WERI-Rb-1 (cell line): ENCODE measurements at regions not wholly inside any gene's neighbourhood (a gene's known extent, or its start where the extent isn't known, plus 50 kb on each side); places are given as distances from the start of the nearest gene placed in this dataset.

Experiments used
- DNase-seq: peaks from one replicate; pipeline ENCODE4 v3.0.0-alpha.2; 2020
- H3K27ac ChIP-seq: fragments of 250-450 bp; sonication (Bioruptor Pico); 2 replicates; pipeline ENCODE4 v1.5.1; 2020; ENCODE audit warnings: mild to moderate bottlenecking, moderate library complexity
- H3K27me3 ChIP-seq: fragments of 250-450 bp; sonication (Bioruptor Pico); 2 replicates; pipeline ENCODE4 v1.5.1; 2021; ENCODE audit warnings: mild to moderate bottlenecking, low read depth, moderate library complexity; ENCODE audit not compliant: insufficient read depth, severe bottlenecking
- H3K36me3 ChIP-seq: fragments of 250-450 bp; sonication (Bioruptor Pico); 2 replicates; pipeline ENCODE4 v1.5.1; 2020; ENCODE audit warnings: mild to moderate bottlenecking, moderate library complexity
- H3K4me3 ChIP-seq: 2 replicates; pipeline ENCODE4 v1.5.1; 2011; ENCODE audit warnings: low read depth, mild to moderate bottlenecking, control low read depth, low read length
- H3K9me3 ChIP-seq: fragments of 250-450 bp; sonication (Bioruptor Pico); 2 replicates; pipeline ENCODE4 v1.5.1; 2021; ENCODE audit warnings: mild to moderate bottlenecking, moderate library complexity; ENCODE audit not compliant: severe bottlenecking
- TF ChIP-seq, protein P1 (sequence below): IDR thresholded peaks from 2 replicates; pipeline ENCODE4 v1.5.1; 2011; ENCODE audit warnings: low read depth, mild to moderate bottlenecking, control low read depth, inconsistent platforms, low read length

- H3K36me3 ChIP-seq = no peaks in the 10 kb centered on the region
- TF ChIP-seq, protein P1, sequence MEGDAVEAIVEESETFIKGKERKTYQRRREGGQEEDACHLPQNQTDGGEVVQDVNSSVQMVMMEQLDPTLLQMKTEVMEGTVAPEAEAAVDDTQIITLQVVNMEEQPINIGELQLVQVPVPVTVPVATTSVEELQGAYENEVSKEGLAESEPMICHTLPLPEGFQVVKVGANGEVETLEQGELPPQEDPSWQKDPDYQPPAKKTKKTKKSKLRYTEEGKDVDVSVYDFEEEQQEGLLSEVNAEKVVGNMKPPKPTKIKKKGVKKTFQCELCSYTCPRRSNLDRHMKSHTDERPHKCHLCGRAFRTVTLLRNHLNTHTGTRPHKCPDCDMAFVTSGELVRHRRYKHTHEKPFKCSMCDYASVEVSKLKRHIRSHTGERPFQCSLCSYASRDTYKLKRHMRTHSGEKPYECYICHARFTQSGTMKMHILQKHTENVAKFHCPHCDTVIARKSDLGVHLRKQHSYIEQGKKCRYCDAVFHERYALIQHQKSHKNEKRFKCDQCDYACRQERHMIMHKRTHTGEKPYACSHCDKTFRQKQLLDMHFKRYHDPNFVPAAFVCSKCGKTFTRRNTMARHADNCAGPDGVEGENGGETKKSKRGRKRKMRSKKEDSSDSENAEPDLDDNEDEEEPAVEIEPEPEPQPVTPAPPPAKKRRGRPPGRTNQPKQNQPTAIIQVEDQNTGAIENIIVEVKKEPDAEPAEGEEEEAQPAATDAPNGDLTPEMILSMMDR = no peak
- H3K27me3 ChIP-seq = no peaks in the 10 kb centered on the region
- H3K4me3 ChIP-seq = no peak overlapping the region
- no peak overlapping the region for H3K27ac ChIP-seq
- H3K9me3 ChIP-seq = no peaks in the 10 kb centered on the region
- no peak for DNase-seq
Observed at GRCh38 chr2:212900715-212901114, 250.7 kb downstream of the IKZF2 start.

DNA sequence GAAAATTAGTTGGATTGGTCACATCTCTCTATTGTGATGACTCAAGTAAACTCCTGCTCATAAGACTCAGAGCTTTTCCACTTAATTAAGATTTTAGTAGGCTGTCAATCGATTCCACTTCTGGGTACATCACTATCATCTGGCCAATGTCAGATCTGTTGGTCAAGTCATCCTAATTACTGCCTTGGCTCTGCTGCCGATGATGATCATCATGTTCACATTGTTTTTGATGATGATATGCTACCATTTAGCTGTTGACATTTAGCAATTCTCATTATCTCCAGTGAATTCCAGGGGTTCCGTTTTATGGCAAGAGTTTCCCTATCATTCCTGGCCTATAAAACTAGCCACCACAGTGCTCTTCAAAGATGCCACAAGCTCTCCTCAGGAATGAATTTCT, 253.4 kb downstream of the IKZF2 start:
- DNase-seq = no peak
- TF ChIP-seq, protein P1 = no peak
- Histone ChIP-seq H3K27me3 (no peaks in the 10 kb centered on the region), H3K9me3 (no peaks in the 10 kb centered on the region), H3K4me3 (no peak overlapping the region), H3K36me3 (no peaks in the 10 kb centered on the region), H3K27ac (no peak overlapping the region)

GRCh38 chr2:212897296-212897695, 254.1 kb downstream of the IKZF2 start:
- TF ChIP-seq, protein P1 = no peak
- no peaks in the 10 kb centered on the region for H3K27me3 ChIP-seq

GRCh38 chr2:212894026-212894425, 257.4 kb downstream of the IKZF2 start:
- H3K4me3 ChIP-seq = no peak overlapping the region
- H3K27me3 ChIP-seq = no peaks in the 10 kb centered on the region
- no peaks in the 10 kb centered on the region for H3K36me3 ChIP-seq
- no peak for DNase-seq
- TF ChIP-seq, protein P1 = no peak
- no peaks in the 10 kb centered on the region for H3K9me3 ChIP-seq
- no peak overlapping the region for H3K27ac ChIP-seq

More at GRCh38 chr2:212897296-212897695, 254.1 kb downstream of the IKZF2 start:
- no peak overlapping the region for H3K27ac ChIP-seq
- no peak overlapping the region for H3K4me3 ChIP-seq
- no peak for DNase-seq
- H3K9me3 ChIP-seq = no peaks in the 10 kb centered on the region
- H3K36me3 ChIP-seq = no peaks in the 10 kb centered on the region

DNA sequence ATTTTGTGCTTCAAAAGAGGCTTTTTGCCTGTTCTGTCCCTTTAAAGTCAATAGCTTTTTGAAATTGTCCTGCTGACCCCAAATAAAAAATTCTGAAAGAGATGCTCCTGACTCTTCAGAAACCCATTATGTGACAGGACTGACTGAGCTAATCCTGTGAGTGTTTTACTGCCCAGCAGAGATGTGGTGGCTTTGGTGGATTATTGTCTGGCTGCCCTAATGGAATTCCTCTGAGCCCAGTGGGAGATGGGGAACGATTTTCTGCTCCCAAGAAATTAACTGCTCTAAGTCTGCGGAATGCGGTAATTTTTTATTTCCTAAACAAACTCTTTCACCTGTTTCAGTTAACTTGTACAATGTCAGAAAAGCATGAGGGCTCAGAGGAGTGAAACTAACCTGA, 258.2 kb downstream of the IKZF2 start:
- no peaks in the 10 kb centered on the region for H3K9me3 ChIP-seq
- H3K4me3 ChIP-seq = no peak overlapping the region
- H3K36me3 ChIP-seq = no peaks in the 10 kb centered on the region
- no peaks in the 10 kb centered on the region for H3K27me3 ChIP-seq
- peak; percentile 32 for DNase-seq
- H3K27ac ChIP-seq = no peak overlapping the region
- TF ChIP-seq, protein P1 = no peak

- Histone ChIP-seq H3K4me3 (no peak overlapping the region), H3K27ac (no peak overlapping the region), H3K9me3 (no peaks in the 10 kb centered on the region), H3K27me3 (no peaks in the 10 kb centered on the region), H3K36me3 (no peaks in the 10 kb centered on the region)
- peak; percentile 51 for DNase-seq
- TF ChIP-seq, protein P1 = peak; percentile 62
Observed at GRCh38 chr2:212892193-212892592, 259.2 kb downstream of the IKZF2 start.
